Suprapubic skin (tissue), 3 donors: ENCODE measurements at regions not wholly inside any gene's neighbourhood (a gene's known extent, or its start where the extent isn't known, plus 50 kb on each side); places are given as distances from the start of the nearest gene placed in this dataset.

Source experiments
- CTCF ChIP-seq, 2 donors: fragments of 200-600 bp in 1 of 2; fragments of 450-650 bp in 1 of 2; sonication (generic) in 1 of 2; IDR thresholded peaks; one replicate each; pipeline ENCODE4 v1.5.1; 2016 to 2019; ENCODE audit warnings: antibody characterized with exemption in 2 of 2, mild to moderate bottlenecking in 1 of 2, moderate library complexity in 1 of 2
- POLR2A ChIP-seq, 2 donors: fragments of 450-650 bp; IDR thresholded peaks; one replicate each; pipeline ENCODE4 v1.6.1; 2017; ENCODE audit warnings: antibody characterized with exemption in 2 of 2, mild to moderate bottlenecking in 2 of 2, moderate library complexity in 2 of 2

GRCh38 chr6:26754212-26754611 lies 94.7 kb upstream of the ZNF322 start:
- TF ChIP-seq CTCF (IDR thresholded peaks at IDR 0.05) (no peak), POLR2A (IDR thresholded peaks at IDR 0.05) (no peak)
